Ishikawa (cell line): ENCODE measurements at regions not wholly inside any gene's neighbourhood (a gene's known extent, or its start where the extent isn't known, plus 50 kb on each side); places are given as distances from the start of the nearest gene placed in this dataset.

Experiments used
- CREB1 ChIP-seq: IDR thresholded peaks from 2 replicates; pipeline ENCODE4 v1.6.1; 2012; ENCODE audit warnings: low read depth
- NFIC ChIP-seq: IDR thresholded peaks from 2 replicates; pipeline ENCODE4 v1.6.1; 2012
- YY1 ChIP-seq: IDR thresholded peaks from 2 replicates; pipeline ENCODE4 v1.6.1; 2012; ENCODE audit warnings: low read depth

DNA sequence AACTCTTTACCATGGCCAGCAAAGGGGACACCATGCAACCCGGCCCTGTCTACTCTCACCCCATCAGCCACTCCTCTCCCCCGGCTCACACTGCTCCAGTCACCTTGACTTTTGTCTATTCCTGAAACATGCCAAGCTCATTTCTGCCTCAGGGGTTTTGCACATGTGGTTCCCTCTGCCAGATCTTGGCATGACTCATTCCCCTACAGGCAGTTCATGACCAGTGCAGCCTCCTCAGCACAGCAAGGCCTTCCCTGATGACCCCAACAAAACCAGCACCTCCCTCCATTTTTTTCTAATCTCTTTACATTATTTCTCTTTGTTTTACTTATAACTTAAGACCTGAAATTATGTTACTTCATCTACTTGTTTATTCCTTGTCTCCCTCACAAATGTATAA, 58.6 kb upstream of the GJB5 start:
- TF ChIP-seq YY1, result no peak
- TF ChIP-seq NFIC, result no peak
- TF ChIP-seq CREB1, result no peak
